Fibroblast of skin of right biceps (primary cell): ENCODE measurements at regions not wholly inside any gene's neighbourhood (a gene's known extent, or its start where the extent isn't known, plus 50 kb on each side); places are given as distances from the start of the nearest gene placed in this dataset.
A peak's percentile ranks its signal among the peaks of the same experiment; 100 is the strongest.

Source experiments
- DNase-seq: peaks from one replicate; pipeline ENCODE4 v3.0.0-alpha.2; 2013

DNA sequence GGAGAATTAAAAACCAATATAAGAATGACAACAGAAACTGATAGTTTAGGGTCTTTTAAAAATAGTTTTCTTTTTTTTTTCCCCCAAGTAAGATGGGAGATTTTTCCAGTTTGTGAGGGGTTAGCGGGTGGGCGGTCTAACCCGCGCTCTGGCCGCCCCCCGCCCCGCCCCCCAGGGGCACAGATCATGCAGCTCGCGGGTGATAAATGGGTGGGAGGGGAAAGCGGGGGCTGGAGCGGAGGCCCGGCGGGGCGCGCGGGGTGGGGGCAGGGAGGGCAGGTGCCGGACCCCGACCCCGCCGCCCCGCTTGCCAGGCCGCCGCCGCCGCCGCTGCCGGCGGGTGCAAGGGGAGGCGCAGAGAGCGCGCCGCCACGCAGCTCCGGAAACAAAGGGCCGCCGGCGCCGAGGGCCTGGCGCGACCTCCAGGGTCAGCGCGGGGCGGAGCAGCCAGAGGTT is 60.1 kb upstream of the GSE1 start:
- DNase-seq, result no peak

DNA sequence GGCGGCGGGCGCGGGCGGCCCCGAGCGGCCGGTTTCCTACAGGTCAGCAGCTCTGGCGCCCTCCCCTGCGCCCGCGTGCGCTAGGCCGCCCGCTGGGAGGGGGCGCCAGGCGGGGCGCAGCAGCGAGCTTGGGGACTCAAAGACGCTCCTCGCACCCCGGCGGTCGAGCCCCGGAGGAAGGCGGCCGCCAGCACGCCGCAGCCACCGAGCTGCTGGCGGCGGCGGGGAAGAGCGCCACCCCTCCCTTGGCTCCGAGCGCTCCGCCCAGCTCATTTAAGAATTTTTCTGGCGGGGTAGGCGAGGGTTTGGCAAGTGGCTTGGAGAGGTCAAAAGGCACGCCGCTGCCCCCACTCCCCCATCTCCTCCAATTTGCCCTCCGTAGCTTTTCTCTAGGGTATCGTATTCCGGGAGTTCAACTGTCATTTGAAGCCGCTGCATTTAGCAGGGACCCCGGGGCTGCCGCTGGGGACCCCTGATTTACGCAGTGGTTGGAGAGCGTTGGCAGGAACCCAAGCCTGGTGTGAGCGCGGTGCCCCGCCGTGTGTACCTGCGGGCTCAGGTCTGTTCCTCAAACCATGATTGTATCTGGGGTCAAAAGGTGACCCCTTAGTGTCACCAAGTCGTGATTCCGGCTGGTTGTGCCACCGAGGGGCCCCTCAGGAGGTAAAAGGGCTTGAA is 59.5 kb upstream of the GSE1 start:
- peak; percentile 61 for DNase-seq

GRCh38 chr16:85554114-85554888 is 58.8 kb upstream of the GSE1 start:
- DNase-seq, result peak; percentile 90

DNA sequence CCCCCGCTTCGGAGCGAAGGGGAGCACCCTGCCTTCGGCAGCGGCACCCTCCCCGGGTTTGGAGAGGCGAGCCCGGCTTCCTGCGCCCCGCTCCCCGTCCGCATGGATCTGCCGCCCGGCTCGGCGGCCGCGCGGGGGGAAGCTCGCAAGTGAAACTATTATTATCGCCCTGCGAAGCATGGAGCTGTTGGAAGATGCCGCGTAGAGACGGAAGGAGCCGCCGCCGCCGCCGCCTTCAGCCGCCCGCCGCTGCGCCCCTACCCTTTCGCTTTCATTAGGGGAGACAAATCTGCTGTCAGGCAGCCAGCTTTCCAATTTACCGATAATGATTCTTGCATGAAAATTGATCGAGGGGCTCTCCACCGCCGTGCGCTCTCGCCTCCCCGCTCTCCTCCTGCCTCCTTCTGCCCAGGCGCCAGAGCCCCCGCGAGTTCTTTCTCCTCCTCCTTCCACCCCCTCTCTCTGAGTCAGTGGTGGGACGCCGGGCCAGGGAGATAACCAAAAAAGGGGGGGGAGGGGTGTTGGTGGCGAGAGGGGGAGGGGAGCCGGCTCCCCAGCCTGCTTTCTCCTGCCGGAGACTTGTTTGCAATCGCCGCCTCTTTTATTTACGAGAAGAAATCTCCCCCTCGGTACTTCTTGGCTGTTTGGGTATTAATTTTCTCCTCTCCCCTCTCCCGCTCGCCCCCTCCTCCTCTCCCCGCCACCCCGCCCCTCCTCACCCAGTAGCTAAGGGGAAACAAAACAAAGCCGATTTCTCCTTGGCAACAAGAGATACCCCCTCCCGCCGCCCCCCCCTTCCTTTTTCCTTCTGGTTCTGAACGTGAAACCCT is 58.0 kb upstream of the GSE1 start:
- DNase-seq, result peak; percentile 90

GRCh38 chr16:85555719-85556455 is 57.2 kb upstream of the GSE1 start:
- DNase-seq, result peak; percentile 79

DNA sequence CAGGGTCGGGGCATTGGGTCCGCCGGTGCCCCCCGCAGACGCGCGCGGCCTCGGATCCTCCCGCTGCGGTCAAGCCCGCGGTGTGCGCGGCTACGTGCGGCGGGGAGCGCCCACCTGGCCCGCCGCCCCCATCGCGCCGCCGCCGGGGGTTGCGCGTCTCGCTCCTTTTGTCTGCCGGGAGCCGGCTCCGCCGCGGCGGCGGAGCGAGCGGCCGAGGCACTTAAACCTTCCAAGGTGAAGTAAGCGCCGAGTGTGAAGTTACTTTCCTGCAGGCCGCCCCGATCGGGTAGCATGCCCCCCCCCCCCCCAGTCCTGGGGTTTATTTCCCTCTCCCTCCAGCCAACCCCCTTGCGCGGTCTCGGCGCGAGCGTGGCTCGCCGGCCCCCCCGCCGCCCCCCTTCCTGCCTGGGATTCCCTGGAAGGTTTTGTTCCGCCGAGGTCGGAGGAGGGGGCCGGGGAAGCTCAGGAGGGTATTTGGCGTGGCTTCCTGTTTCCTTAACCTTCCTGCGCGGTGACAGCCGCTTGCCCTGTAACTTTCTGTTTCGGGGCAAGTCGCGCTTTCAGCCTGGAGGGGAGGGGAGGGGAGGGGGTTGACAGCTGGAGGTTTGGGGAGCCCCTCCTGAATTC is 56.6 kb upstream of the GSE1 start:
- DNase-seq, result peak; percentile 61

DNA sequence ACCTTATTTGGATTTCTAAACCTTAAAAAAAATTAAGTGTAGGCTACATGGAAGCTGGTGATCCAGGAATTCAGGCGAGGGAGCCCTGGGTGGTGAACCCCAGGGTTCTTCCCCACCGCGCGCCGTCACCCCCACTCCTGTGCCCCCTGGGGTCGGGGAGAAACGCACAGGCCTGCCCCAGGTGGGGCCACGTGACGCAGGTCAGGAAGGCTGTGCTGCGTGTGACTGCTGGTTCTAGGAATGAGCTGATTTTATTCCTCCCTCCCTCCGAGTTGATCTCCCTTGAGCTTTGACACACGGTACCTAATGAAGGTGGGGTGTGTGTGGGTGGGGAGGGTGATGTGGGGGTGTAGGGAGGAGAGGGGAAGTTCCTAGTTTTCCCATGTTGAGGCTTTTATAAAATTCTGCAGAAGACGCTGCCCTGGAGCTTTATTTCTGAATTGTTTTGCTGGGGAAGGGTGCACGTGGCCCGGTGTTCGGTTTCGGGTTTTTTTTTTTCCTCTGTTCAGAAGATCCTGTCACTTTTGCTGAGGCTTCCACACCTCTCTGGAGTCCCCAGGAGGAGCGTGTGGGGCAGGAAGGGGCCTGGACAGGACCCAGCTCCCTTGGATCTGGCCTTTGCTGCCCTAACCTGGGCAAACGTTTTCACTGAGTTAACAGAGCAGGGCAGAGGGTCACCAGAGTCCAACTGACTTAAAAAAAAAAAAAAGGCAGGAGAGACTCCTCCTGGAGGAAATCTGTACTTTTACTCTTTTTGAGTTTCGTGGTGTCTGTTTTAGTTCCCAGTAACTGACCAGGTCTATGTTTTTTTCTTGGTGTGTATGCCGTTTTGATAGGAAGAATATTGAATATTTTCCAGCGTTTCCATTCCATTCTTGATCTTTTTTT is 55.8 kb upstream of the GSE1 start:
- no peak for DNase-seq

DNA sequence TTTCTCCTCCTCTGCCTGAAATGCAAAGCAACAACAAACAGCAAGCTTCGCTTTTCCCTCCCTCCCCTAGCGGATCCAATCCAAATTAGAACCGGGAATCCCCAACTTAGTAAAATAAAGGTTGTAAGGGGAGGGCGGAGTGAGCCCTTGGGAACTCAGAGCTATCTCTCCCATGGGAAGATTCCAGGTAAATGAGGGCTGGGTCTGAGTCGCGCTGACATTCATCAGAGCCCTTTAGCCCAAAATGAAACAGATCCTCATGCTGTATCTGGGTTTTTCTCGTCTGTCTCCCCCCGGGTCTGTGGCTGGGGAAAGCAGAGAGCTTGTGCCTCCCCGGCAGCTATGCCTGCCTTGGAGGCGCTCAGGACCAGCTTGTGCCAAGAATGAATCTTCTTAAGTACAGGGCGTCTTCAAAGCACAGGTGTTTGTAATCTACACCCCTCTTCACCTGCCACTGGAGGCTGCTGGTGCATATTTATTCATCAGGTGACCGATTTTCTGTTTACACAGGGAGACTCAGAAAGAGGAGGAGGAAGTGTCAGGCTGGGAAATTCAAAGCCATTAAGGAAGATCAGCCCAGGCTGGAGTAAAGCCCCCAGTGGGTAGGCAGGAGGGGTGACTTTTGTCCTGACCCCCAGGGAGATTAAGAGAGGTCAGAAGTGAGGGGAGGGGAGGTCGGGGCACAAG is 55.0 kb upstream of the GSE1 start:
- no peak for DNase-seq

GRCh38 chr16:85560932-85561247 is 52.2 kb upstream of the GSE1 start:
- no peak for DNase-seq

- no peak for DNase-seq
These were observed 51.7 kb upstream of the GSE1 start for GRCh38 chr16:85561248-85562092.

GRCh38 chr16:85562093-85562786 is 50.9 kb upstream of the GSE1 start:
- DNase-seq, result no peak

DNA sequence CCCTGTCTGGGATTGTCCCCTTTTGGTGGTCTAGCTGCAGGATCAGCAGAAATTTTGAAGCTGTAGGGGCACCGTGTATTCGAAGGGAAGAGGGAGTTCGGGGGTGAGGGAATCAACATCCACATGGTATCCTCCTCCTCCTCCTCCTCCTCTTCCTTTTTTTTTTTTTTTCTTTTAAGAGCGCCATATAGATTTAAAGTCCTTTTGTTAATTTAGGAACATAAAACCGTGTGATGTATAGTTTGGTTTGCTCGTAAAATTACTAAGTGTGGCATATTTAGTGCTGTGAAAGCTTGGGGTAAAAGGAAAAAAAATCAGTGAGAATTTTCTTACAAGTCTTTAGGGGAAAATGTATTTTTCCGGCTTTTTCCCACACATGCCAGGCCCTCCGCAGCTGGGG is 50.1 kb upstream of the GSE1 start:
- no peak for DNase-seq
